IMR-90 (cell line): ENCODE measurements at regions not wholly inside any gene's neighbourhood (a gene's known extent, or its start where the extent isn't known, plus 50 kb on each side); places are given as distances from the start of the nearest gene placed in this dataset.

Source experiments
- ATAC-seq: fragments of 200-7000 bp; cut with Tn5 transposase; 2 replicates; pipeline ENCODE4 v1.9.1; 2020; ENCODE audit warnings: low read depth, mild to moderate bottlenecking, moderate library complexity
- BruUV-seq: library from RNA; stranded (reverse); fragments of 400-500 nt; replicated peaks from 2 replicates; lab custom pipeline; 2021; lab: Mats Ljungman, UMichigan
- CTCF ChIA-PET: fragments of 300-600 bp; formaldehyde crosslinking; extraction: SDS; loops from one replicate; lab custom pipeline; 2021; ENCODE audit warnings: antibody characterized with exemption; lab: Yijun Ruan, JAX
- POLR2A ChIA-PET: fragments of 300-600 bp; sonication (Branson Sonifier 250); formaldehyde crosslinking; loops from one replicate; lab custom pipeline; 2022; ENCODE audit warnings: antibody characterized with exemption; ENCODE audit not compliant: unreplicated experiment; lab: Charles Lee
- DNase-seq: peaks from one replicate; pipeline ENCODE4 v3.0.0; 2013
- H2AFZ ChIP-seq: replicated peaks from 2 replicates; pipeline ENCODE3; 2013; ENCODE audit warnings: low read length, mild to moderate bottlenecking; ENCODE audit not compliant: poor library complexity
- H2AK5ac ChIP-seq: 2 replicates; pipeline ENCODE4 v1.6.1; 2013; ENCODE audit warnings: low read depth, low read length, inconsistent platforms
- H2AK9ac ChIP-seq: replicated peaks from 2 replicates; pipeline ENCODE3; 2013; ENCODE audit warnings: mild to moderate bottlenecking, low read depth, low read length, moderate library complexity; ENCODE audit not compliant: poor library complexity
- H2BK120ac ChIP-seq: 2 replicates; pipeline ENCODE4 v1.6.1; 2013; ENCODE audit warnings: low read depth, low read length, inconsistent platforms
- H2BK15ac ChIP-seq: 3 replicates; pipeline ENCODE4 v1.6.1; 2013; ENCODE audit warnings: low read depth, low read length, inconsistent platforms
- H2BK20ac ChIP-seq: 2 replicates; pipeline ENCODE4 v1.6.1; 2013; ENCODE audit warnings: low read depth, mild to moderate bottlenecking, inconsistent platforms, low read length, moderate library complexity
- H2BK5ac ChIP-seq: 2 replicates; pipeline ENCODE4 v1.6.1; 2013; ENCODE audit warnings: mild to moderate bottlenecking, low read depth, low read length, inconsistent platforms; ENCODE audit not compliant: poor library complexity, severe bottlenecking
- H3K14ac ChIP-seq: replicated peaks from 2 replicates; pipeline ENCODE4 v1.6.1; 2013; ENCODE audit warnings: low read depth, low read length, inconsistent platforms
- H3K18ac ChIP-seq: 2 replicates; pipeline ENCODE4 v1.6.1; 2013; ENCODE audit warnings: low read depth, low read length, control low read depth
- H3K23ac ChIP-seq: 2 replicates; pipeline ENCODE4 v1.6.1; 2013; ENCODE audit warnings: low read depth, low read length, inconsistent platforms
- H3K27ac ChIP-seq: 2 replicates; pipeline ENCODE4 v1.5.1; 2013; ENCODE audit warnings: mild to moderate bottlenecking, control low read depth, low read length; ENCODE audit not compliant: insufficient read depth
- H3K27me3 ChIP-seq: 2 replicates; pipeline ENCODE4 v1.6.1; 2013; ENCODE audit warnings: low read length; ENCODE audit not compliant: control insufficient read depth, insufficient read depth
- H3K36me3 ChIP-seq: 2 replicates; pipeline ENCODE4 v1.6.1; 2013; ENCODE audit warnings: low read length, mixed read lengths; ENCODE audit not compliant: control insufficient read depth, insufficient read depth
- H3K4ac ChIP-seq: 2 replicates; pipeline ENCODE4 v1.6.1; 2013; ENCODE audit warnings: low read depth, low read length, inconsistent platforms
- H3K4me1 ChIP-seq: 2 replicates; pipeline ENCODE4 v1.6.1; 2013; ENCODE audit warnings: low read length, mixed read lengths; ENCODE audit not compliant: control insufficient read depth, insufficient read depth
- H3K4me2 ChIP-seq: 2 replicates; pipeline ENCODE4 v1.6.1; 2013; ENCODE audit warnings: low read depth, mild to moderate bottlenecking, control low read depth, low read length, moderate library complexity
- H3K4me3 ChIP-seq: 2 replicates; pipeline ENCODE4 v1.5.1; 2013; ENCODE audit warnings: low read depth, mild to moderate bottlenecking, control low read depth, low read length, moderate library complexity; ENCODE audit not compliant: insufficient read depth
- H3K56ac ChIP-seq: 2 replicates; pipeline ENCODE4 v1.6.1; 2013; ENCODE audit warnings: low read length, inconsistent platforms; ENCODE audit not compliant: insufficient read depth; ENCODE audit errors: extremely low read depth
- H3K79me1 ChIP-seq, 2 experiments: 2 replicates each; pipeline ENCODE4 v1.6.1; 2013; ENCODE audit warnings: low read length in 2 of 2, inconsistent platforms in 1 of 2, low read depth in 1 of 2
- H3K9ac ChIP-seq: 2 replicates; pipeline ENCODE4 v1.6.1; 2013; ENCODE audit warnings: low read depth, low read length, control low read depth
- H3K9me1 ChIP-seq: 2 replicates; pipeline ENCODE4 v1.6.1; 2013; ENCODE audit warnings: low read length, inconsistent platforms; ENCODE audit not compliant: insufficient read depth
- H3K9me3 ChIP-seq: 2 replicates; pipeline ENCODE4 v1.6.1; 2013; ENCODE audit warnings: low read length; ENCODE audit not compliant: control insufficient read depth, insufficient read depth
- H4K20me1 ChIP-seq: 2 replicates; pipeline ENCODE4 v1.6.1; 2013; ENCODE audit warnings: low read length, inconsistent platforms; ENCODE audit not compliant: insufficient read depth
- H4K5ac ChIP-seq: 2 replicates; pipeline ENCODE4 v1.6.1; 2013; ENCODE audit warnings: mild to moderate bottlenecking, low read depth, low read length, control low read depth
- H4K8ac ChIP-seq, 2 experiments: 2 replicates each; pipeline ENCODE4 v1.6.1; 2013; ENCODE audit warnings: low read depth in 2 of 2, low read length in 2 of 2, control low read depth in 1 of 2, inconsistent platforms in 1 of 2
- H4K91ac ChIP-seq: 2 replicates; pipeline ENCODE4 v1.6.1; 2013; ENCODE audit warnings: low read depth, low read length, inconsistent platforms; ENCODE audit not compliant: insufficient read depth
- CTCF ChIP-seq: conservative IDR thresholded peaks from 2 replicates; pipeline ENCODE4 v1.5.1; 2012; ENCODE audit warnings: mild to moderate bottlenecking, low read depth, low read length, improper control_type of control experiment
- ELK1 ChIP-seq: fragments of 150-350 bp; IDR thresholded peaks from 2 replicates; pipeline ENCODE4 v1.6.1; 2016; ENCODE audit warnings: low read depth, mild to moderate bottlenecking, low read length, moderate library complexity, borderline replicate concordance
- MAZ ChIP-seq: IDR thresholded peaks from 2 replicates; pipeline ENCODE4 v1.6.1; 2012; ENCODE audit warnings: low read depth, mild to moderate bottlenecking, low read length, improper control_type of control experiment, moderate library complexity, borderline replicate concordance
- MXI1 ChIP-seq: IDR thresholded peaks from 2 replicates; pipeline ENCODE4 v1.6.1; 2012; ENCODE audit warnings: low read depth, mild to moderate bottlenecking, low read length, moderate library complexity, borderline replicate concordance
- WGBS, 2 experiments: methylation state at CpG; one replicate each; pipeline versions ENCODE4 v1.1.5 to v1.1.7; 2013; ENCODE audit warnings: missing lambda C conversion rate in 2 of 2; ENCODE audit not compliant: insufficient read length in 1 of 2; ENCODE audit errors: extremely low coverage in 2 of 2; 5-methylcytosine and 5-hydroxymethylcytosine counted together
- dilution Hi-C: fragments of 300-500 bp; cut with HindIII; formaldehyde crosslinking; loops from one replicate; pipeline ENCODE4 v1.14.3; 2018; ENCODE audit warnings: low sequenced_read_pairs; ENCODE audit not compliant: unreplicated experiment
- in situ Hi-C: fragments of 300-500 bp; cut with MboI; formaldehyde crosslinking; loops from 3 replicates; pipeline ENCODE4 v1.14.3; 2019; ENCODE audit warnings: low sequenced_read_pairs, inconsistent platforms, mixed read lengths
- intact Hi-C: fragments of 100-400 bp; cut with micrococcal nuclease; formaldehyde crosslinking; loops from 2 replicates; pipeline ENCODE4 v1.10.0; 2022

GRCh38 chr2:126970583-126970982, 71.9 kb downstream of the TEX51 start:
- dilution Hi-C loops, result no loop called here
- WGBS, 2 experiments, result no CpG with 5 or more reads among the region's 3 CpGs
- H2AK5ac ChIP-seq, result no peak overlapping the region
- H2AFZ ChIP-seq, result no peak overlapping the region
- intact Hi-C loops, result no loop called here
- no peak overlapping the region for H3K4me2 ChIP-seq
- no peak overlapping the region for H3K23ac ChIP-seq
- H3K9ac ChIP-seq, result no peak overlapping the region
- H4K20me1 ChIP-seq, result no peaks in the 10 kb centered on the region
- H3K4me3 ChIP-seq, result no peak overlapping the region
- no peak overlapping the region for H2BK5ac ChIP-seq
- no peak overlapping the region for H3K27ac ChIP-seq
- no peaks in the 10 kb centered on the region for H3K79me1 ChIP-seq
- no TSS peak for BruUV-seq
- H4K8ac ChIP-seq, result no peak overlapping the region
- no peak overlapping the region for H3K56ac ChIP-seq
- H3K14ac ChIP-seq, result no peak overlapping the region
- H2BK120ac ChIP-seq, result no peak overlapping the region
- no peaks in the 10 kb centered on the region for H3K9me3 ChIP-seq
- TF ChIP-seq MAZ (no peak), CTCF (no peak), ELK1 (no peak), MXI1 (no peak)
- H3K4ac ChIP-seq, result no peak overlapping the region
- no peak for DNase-seq
- ChIA-PET POLR2A (no interaction called here), CTCF (interaction anchor here (1.6 kb wide), 1 partner anchor 34 kb away, joined by 3 read pairs; no protein-coding TSS in a partner anchor)
- peaks cover 42% of the 10 kb centered on the region for H3K27me3 ChIP-seq
- H3K4me1 ChIP-seq, result no peaks in the 10 kb centered on the region
- H2AK9ac ChIP-seq, result no peak overlapping the region
- H3K36me3 ChIP-seq, result no peaks in the 10 kb centered on the region
- H4K91ac ChIP-seq, result no peak overlapping the region
- ATAC-seq, result no peak
- in situ Hi-C loops, result no loop called here
- no peak overlapping the region for H3K18ac ChIP-seq
- H3K9me1 ChIP-seq, result no peaks in the 10 kb centered on the region
- H2BK15ac ChIP-seq, result no peak overlapping the region
- H4K5ac ChIP-seq, result no peak overlapping the region
- H2BK20ac ChIP-seq, result no peak overlapping the region
